HuH-7 (cell line): ENCODE measurements at regions not wholly inside any gene's neighbourhood (a gene's known extent, or its start where the extent isn't known, plus 50 kb on each side); places are given as distances from the start of the nearest gene placed in this dataset.

Experiments used
- DNase-seq: peaks from one replicate; pipeline ENCODE4 v3.0.0; 2011; ENCODE audit warnings: low spot score

- DNase-seq: no peak
These were observed 212.1 kb upstream of the ADRA1B start for GRCh38 chr5:159704160-159704559.

GRCh38 chr5:159705948-159706347 is 210.3 kb upstream of the ADRA1B start:
- no peak for DNase-seq

GRCh38 chr5:159708090-159708489 is 208.2 kb upstream of the ADRA1B start:
- no peak for DNase-seq

DNA sequence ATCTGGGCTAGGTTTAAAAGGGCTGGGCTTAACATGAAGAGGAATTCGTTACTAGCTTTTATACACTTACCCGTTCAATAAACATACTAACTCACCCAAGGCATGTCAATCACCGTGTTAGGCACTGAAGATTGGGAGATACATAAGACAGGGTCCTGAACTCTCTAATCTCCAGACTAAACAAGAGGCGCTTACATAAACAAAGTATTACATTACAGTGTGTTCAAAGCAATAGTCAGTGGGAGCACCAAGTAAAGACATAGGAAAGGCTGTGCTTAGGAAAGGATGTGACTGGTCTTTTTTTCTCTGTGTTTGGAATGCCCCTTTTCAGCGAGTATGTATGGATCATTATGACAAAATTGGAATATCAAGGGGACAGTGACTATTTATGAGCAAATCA is 203.6 kb upstream of the ADRA1B start:
- DNase-seq: no peak

- DNase-seq: no peak
These were observed 203.0 kb upstream of the ADRA1B start for GRCh38 chr5:159713254-159713653.

DNA sequence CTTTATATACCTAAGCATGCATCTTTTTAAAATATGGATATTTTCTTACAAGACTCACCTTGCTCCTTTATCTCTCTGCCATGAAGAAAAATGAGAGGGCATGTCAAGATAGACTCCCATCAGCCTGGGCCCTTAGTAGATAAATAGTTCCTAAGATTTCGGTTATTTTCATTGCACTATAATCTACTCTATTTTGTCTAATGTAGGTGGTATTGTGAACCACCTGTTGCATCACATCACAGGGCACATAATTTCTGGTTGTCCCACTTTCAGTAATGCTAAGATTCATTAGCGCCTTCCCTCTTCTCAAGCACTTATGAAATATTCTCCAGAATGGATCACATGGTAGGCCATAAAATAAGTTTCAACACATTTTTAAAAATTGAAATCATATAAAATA is 202.5 kb upstream of the ADRA1B start:
- DNase-seq: no peak

DNA sequence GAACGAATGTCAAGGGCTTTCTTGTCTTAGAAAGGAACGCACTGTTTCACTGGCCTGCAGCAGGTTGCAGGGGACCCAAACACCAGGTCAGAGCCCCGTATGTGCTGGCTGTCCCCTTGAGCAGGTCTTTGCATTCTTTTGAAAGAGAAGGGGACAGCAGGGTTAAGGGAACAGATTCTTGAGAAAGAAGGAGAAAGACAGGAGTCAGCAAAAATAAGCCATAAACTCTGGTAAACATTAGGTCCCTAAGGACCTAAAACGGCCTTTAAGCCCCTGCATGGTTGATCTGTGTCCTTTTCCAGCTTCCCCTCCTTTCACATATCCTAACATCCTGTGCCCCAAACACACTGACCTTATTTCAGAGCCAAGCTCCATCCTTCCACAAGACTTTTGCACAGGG is 190.8 kb upstream of the ADRA1B start:
- DNase-seq: no peak

DNA sequence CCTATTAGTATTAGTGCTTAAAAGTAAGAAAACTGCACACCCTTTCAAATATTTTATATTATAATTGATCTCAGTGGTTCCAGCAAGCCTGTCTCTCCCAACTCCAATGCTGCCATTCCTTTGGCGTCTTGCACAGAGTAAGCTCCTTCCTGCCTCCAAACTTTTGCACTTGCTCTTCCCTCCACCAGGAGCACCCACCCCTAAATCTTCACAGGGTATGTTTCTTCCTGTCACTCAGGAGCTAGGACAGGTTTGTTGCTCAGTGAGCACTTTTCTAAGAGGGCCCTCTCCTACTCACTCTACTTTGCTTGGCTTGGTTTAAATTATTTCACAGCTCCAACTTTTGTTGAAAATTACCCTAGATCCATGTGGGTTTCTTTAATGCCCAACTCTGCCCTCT is 189.1 kb upstream of the ADRA1B start:
- no peak for DNase-seq

GRCh38 chr5:159730285-159730684 is 186.0 kb upstream of the ADRA1B start:
- DNase-seq: no peak

GRCh38 chr5:159732220-159732619 is 184.1 kb upstream of the ADRA1B start:
- DNase-seq: no peak

- no peak for DNase-seq
These were observed 181.9 kb upstream of the ADRA1B start for GRCh38 chr5:159734366-159734765.

- DNase-seq: no peak
These were observed 181.2 kb upstream of the ADRA1B start for GRCh38 chr5:159735036-159735435.

DNA sequence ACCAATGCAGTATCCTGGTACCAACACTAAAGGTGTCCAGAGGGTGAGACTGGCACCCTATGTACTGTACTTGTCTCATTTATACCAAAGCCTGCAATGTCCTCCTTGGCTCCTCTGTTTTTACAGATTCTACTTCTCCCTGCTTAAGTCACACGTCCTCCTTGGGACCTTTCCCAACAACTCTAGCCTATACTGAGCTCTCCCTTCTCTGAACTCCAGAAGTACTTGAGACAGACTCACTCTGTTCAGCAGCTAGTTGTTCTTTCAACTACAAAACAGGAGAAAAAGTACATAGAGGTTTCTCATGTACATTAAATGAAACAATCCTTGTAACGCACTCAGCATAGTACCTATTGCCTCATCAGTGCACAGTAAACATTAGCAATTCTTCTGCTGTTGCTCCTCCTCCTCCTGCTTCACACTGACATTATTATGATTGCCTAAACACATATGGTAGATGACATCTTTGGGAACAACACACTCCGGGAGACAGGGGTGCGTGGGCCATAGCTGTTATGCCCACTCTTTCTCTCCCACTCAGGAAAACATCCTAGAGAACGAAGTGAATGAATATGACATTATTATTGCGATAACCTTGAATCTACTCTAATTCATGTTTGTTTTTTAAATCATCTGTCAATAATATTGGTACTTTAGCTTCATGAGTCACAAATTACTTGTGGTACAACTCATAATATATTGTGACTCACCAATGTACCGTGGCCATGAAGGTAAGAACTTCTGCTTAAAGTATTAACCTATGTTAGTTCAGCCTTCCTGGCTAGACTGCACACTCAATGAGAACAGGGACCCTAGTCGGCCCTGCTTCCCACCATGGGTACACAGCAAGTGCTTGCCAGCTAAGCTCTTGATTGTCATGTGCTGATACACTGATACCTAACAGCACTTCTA is 180.3 kb upstream of the ADRA1B start:
- DNase-seq: no peak

DNA sequence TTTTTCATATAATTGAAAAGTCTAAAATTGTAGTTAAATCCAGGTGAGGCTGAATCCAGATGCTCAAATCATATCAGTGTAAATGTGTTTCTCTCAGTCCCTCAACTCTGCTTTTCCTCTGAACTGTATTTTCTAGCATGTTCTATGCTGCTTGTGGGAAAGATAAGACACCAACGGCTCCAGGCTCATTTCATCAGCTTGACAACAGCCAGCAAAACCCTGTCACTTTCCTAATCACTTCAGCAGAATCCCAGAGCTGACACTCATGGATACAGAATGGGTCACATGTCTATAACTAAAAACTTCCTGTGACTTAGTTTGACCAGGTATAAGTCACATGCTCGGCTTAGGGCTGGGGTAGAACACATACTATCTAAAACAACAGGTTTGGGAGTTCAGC is 179.4 kb upstream of the ADRA1B start:
- DNase-seq: no peak

- DNase-seq: no peak
These were observed 179.0 kb upstream of the ADRA1B start for GRCh38 chr5:159737263-159737662.

- no peak for DNase-seq
These were observed 174.4 kb upstream of the ADRA1B start for GRCh38 chr5:159741829-159742322.

GRCh38 chr5:159743234-159743633 is 173.0 kb upstream of the ADRA1B start:
- no peak for DNase-seq

- no peak for DNase-seq
These were observed 169.6 kb upstream of the ADRA1B start for GRCh38 chr5:159746707-159747106.

- no peak for DNase-seq
These were observed 167.1 kb upstream of the ADRA1B start for GRCh38 chr5:159749146-159749545.

DNA sequence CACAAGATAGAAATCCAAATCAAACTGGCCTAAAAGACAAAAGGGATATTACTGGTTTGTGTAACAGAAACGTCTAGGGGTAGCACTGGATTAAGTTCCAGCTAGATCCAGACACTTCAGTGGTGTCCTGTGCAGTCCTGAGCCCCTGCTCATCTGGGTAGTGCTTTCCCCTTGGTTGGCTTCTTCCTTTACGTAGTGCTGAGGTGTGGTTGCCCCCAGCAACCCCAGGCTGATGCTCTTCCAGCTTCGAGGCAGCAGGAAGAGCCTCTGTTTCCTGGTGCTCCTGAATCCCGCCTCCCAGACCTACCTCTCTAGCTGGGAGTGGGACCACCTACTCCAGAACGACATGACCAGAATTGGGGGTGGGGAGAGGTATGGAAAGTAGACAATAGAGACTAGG is 166.1 kb upstream of the ADRA1B start:
- no peak for DNase-seq

DNA sequence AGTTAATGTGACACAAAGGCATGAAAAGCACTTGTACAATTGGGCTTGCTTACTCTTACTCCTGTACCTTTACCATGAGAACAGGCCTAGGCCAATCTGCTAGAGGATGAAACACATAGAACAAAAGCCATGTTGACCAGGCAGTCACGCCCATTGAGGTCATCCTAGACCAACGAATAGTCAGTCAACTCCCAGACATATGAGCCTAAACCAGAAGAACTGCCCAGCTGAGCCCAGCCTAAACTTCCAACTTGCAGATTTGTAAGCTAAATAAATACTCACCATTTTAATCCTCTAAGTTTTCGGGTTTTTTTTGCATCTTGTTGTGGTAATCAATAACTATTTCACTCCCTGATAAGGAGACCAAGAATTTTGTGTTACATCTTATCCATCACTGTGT is 164.8 kb upstream of the ADRA1B start:
- no peak for DNase-seq

GRCh38 chr5:159752622-159753275 is 163.5 kb upstream of the ADRA1B start:
- no peak for DNase-seq

- DNase-seq: no peak
These were observed 158.1 kb upstream of the ADRA1B start for GRCh38 chr5:159758189-159758588.
